Peyer's patch (tissue), 4 donors: ENCODE measurements at regions not wholly inside any gene's neighbourhood (a gene's known extent, or its start where the extent isn't known, plus 50 kb on each side); places are given as distances from the start of the nearest gene placed in this dataset.

Source experiments
- POLR2A ChIP-seq, 2 donors: fragments of 450-650 bp; IDR thresholded peaks; one replicate each; pipeline ENCODE4 v1.5.1; 2017; ENCODE audit warnings: antibody characterized with exemption in 2 of 2, mild to moderate bottlenecking in 2 of 2, moderate library complexity in 2 of 2
- TF ChIP-seq, protein P1 (sequence below), 6 experiments: fragments of 450-650 bp in 4 of 6; fragments of 200-600 bp in 2 of 6; sonication (generic) in 1 of 6; IDR thresholded peaks; one replicate each; pipeline ENCODE4 v1.5.1; 2017 to 2019; ENCODE audit warnings: antibody characterized with exemption in 6 of 6, mild to moderate bottlenecking in 3 of 6, moderate library complexity in 1 of 6

DNA sequence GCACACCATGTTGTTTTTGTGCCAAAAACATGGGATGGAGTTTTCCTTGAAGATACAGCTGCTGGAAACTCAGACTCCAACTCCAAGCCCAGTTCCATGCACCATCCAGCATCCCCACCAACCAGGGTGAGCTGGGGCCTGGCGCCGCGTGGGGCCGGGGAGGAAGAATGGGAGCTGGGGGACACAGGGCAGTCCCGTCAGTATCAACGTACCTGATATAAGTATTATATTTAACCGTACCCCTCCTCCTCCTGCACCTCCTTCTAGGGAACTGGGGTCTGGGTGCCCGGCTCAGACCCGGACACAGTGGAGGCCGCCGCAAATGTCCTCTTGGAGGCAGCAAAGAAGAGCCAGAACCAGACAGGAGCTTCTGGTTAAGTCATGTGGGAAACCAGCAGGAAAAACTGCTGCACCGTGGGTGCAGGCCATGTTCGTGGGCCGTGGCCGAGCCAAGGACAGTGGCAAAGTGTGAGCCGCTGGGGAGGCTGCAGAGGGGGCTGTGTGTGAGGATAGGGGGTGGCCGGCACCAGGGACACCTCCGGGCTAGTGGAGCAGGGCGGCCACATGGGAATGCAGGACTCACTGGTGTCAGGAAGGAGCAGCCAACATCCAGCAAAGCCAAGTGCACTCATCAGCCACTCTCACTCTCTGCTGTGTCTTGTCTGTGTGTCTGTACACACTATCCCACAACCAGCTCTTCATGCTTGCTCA lies 112.6 kb downstream of the TMEM18 start:
- TF ChIP-seq, protein P1, sequence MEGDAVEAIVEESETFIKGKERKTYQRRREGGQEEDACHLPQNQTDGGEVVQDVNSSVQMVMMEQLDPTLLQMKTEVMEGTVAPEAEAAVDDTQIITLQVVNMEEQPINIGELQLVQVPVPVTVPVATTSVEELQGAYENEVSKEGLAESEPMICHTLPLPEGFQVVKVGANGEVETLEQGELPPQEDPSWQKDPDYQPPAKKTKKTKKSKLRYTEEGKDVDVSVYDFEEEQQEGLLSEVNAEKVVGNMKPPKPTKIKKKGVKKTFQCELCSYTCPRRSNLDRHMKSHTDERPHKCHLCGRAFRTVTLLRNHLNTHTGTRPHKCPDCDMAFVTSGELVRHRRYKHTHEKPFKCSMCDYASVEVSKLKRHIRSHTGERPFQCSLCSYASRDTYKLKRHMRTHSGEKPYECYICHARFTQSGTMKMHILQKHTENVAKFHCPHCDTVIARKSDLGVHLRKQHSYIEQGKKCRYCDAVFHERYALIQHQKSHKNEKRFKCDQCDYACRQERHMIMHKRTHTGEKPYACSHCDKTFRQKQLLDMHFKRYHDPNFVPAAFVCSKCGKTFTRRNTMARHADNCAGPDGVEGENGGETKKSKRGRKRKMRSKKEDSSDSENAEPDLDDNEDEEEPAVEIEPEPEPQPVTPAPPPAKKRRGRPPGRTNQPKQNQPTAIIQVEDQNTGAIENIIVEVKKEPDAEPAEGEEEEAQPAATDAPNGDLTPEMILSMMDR (IDR thresholded peaks at IDR 0.05) = no peak
- TF ChIP-seq POLR2A (IDR thresholded peaks at IDR 0.05) = no peak
